Right lobe of liver (tissue), 4 donors: ENCODE measurements at regions not wholly inside any gene's neighbourhood (a gene's known extent, or its start where the extent isn't known, plus 50 kb on each side); places are given as distances from the start of the nearest gene placed in this dataset.

ENCODE experiments used
- POLR2A ChIP-seq: fragments of 450-650 bp; IDR thresholded peaks from one replicate; pipeline ENCODE4 v1.6.1; 2017; ENCODE audit warnings: antibody characterized with exemption, mild to moderate bottlenecking
- TF ChIP-seq, protein P1 (sequence below), 4 donors: fragments of 200-600 bp in 3 of 4; fragments of 450-650 bp in 1 of 4; IDR thresholded peaks; one replicate each; pipeline versions ENCODE4 v1.5.1 to v1.8.0; 2016 to 2022; ENCODE audit warnings: antibody characterized with exemption in 4 of 4, mild to moderate bottlenecking in 2 of 4
- donor health status: DM: no; HTN: no; CAD: no.
- donor health status: DM: no; HTN: no; CAD: no.
- donor health status: DM: no; HTN: yes; CAD: no.

DNA sequence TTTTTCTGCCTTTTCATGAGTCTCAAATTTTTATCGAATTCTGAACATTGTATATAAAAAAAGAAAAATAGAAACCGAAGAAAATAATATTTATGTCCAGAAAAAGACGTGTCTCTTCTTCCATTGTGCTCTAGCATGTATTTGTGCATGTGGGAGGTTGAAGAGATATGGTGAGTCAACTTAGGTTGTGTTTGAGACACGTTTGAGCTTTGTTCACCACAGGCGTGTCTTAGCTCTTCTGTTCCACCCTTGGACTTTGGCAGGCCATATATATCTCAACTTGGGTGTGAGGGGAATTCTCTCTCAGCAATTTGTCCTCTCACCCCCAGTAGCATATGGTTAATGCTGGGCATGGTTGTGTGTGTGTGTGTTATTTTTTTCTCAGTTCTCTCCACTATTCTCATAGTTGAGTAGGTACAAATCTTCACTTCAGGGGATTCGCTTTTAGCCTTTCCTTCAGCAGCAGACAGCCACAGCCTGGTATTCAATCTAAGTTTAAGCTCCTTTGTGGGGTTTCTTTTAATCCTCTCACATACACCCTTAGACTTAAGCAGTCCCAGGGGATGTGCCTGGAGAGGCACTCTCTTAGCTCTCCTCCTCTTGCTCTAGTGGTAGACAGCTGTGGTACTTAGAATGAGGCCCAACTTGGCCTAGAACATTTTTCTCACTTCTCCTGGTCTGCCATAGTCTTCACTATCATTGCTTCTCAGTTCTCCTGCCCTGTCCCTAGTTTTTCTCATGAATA lies 286.5 kb upstream of the RBMS3 start:
- TF ChIP-seq POLR2A, result no peak
- TF ChIP-seq, protein P1, sequence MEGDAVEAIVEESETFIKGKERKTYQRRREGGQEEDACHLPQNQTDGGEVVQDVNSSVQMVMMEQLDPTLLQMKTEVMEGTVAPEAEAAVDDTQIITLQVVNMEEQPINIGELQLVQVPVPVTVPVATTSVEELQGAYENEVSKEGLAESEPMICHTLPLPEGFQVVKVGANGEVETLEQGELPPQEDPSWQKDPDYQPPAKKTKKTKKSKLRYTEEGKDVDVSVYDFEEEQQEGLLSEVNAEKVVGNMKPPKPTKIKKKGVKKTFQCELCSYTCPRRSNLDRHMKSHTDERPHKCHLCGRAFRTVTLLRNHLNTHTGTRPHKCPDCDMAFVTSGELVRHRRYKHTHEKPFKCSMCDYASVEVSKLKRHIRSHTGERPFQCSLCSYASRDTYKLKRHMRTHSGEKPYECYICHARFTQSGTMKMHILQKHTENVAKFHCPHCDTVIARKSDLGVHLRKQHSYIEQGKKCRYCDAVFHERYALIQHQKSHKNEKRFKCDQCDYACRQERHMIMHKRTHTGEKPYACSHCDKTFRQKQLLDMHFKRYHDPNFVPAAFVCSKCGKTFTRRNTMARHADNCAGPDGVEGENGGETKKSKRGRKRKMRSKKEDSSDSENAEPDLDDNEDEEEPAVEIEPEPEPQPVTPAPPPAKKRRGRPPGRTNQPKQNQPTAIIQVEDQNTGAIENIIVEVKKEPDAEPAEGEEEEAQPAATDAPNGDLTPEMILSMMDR (IDR thresholded peaks at IDR 0.05), result no peak
